Smooth muscle cell (in vitro differentiated cells): ENCODE measurements at regions not wholly inside any gene's neighbourhood (a gene's known extent, or its start where the extent isn't known, plus 50 kb on each side); places are given as distances from the start of the nearest gene placed in this dataset.

Experiments used
- DNase-seq: peaks from one replicate; lab custom pipeline; 2025; ENCODE audit not compliant: unreplicated experiment; lab: John Stamatoyannopoulos, UW
- H2AFZ ChIP-seq: fragments of 200-600 bp; sonication (generic); 2 replicates; pipeline ENCODE4 v1.6.0; 2016; ENCODE audit warnings: antibody characterized with exemption, low read depth, mild to moderate bottlenecking
- H3F3A ChIP-seq: fragments of 200-600 bp; sonication (generic); 2 replicates; pipeline ENCODE4 v1.6.0; 2017; ENCODE audit warnings: antibody characterized with exemption, low read depth
- H3K27ac ChIP-seq: fragments of 200-600 bp; sonication (generic); 2 replicates; pipeline ENCODE4 v1.5.1; 2016; ENCODE audit warnings: low read depth, mild to moderate bottlenecking
- H3K27me3 ChIP-seq: fragments of 200-600 bp; sonication (generic); 2 replicates; pipeline ENCODE4 v1.6.1; 2016; ENCODE audit warnings: low read depth, mild to moderate bottlenecking
- H3K36me3 ChIP-seq: fragments of 200-600 bp; sonication (generic); 2 replicates; pipeline ENCODE4 v1.5.1; 2016; ENCODE audit warnings: low read depth
- H3K4me1 ChIP-seq: fragments of 200-600 bp; sonication (generic); 2 replicates; pipeline ENCODE4 v1.5.1; 2016; ENCODE audit warnings: low read depth
- H3K4me2 ChIP-seq: fragments of 200-600 bp; sonication (generic); 2 replicates; pipeline ENCODE4 v1.6.0; 2016; ENCODE audit warnings: mild to moderate bottlenecking
- H3K4me3 ChIP-seq: fragments of 200-600 bp; sonication (generic); 2 replicates; pipeline ENCODE4 v1.5.1; 2016; ENCODE audit warnings: mild to moderate bottlenecking
- H3K79me2 ChIP-seq: fragments of 200-600 bp; sonication (generic); 2 replicates; pipeline ENCODE4 v1.6.0; 2016; ENCODE audit warnings: low read depth, mild to moderate bottlenecking
- H3K9ac ChIP-seq: fragments of 200-600 bp; sonication (generic); 2 replicates; pipeline ENCODE4 v1.6.0; 2016; ENCODE audit warnings: low read depth
- H3K9me3 ChIP-seq: fragments of 200-600 bp; sonication (generic); replicated peaks from 2 replicates; pipeline ENCODE4 v1.5.1; 2016; ENCODE audit warnings: low read depth
- H4K20me1 ChIP-seq: fragments of 200-600 bp; sonication (generic); 2 replicates; pipeline ENCODE4 v1.6.0; 2016; ENCODE audit warnings: low read depth
- CTCF ChIP-seq: fragments of 200-600 bp; sonication (generic); IDR thresholded peaks from 2 replicates; pipeline ENCODE4 v1.5.1; 2017; ENCODE audit warnings: borderline replicate concordance, mild to moderate bottlenecking, antibody characterized with exemption; ENCODE audit not compliant: insufficient read depth, poor library complexity, severe bottlenecking
- WGBS: methylation state at CpG from one replicate; pipeline ENCODE4 v1.1.7; 2016; ENCODE audit warnings: low lambda C conversion rate; 5-methylcytosine and 5-hydroxymethylcytosine counted together

GRCh38 chr13:79663435-79663834 is 182.5 kb downstream of the NDFIP2 start:
- no peak overlapping the region for H3K4me3 ChIP-seq
- H3F3A ChIP-seq, result peaks cover 3% of the 10 kb centered on the region
- peaks cover 27% of the 10 kb centered on the region for H3K4me1 ChIP-seq
- H3K4me2 ChIP-seq, result peak overlapping the region; percentile 47
- no peak overlapping the region for H3K27ac ChIP-seq
- no peak overlapping the region for H2AFZ ChIP-seq
- no peak for DNase-seq
- H3K9me3 ChIP-seq, result no peaks in the 10 kb centered on the region
- 44% methylated on average over 2 of the region's 2 CpGs for WGBS
- no peaks in the 10 kb centered on the region for H3K79me2 ChIP-seq
- H3K27me3 ChIP-seq, result no peaks in the 10 kb centered on the region
- no peaks in the 10 kb centered on the region for H4K20me1 ChIP-seq
- no peak overlapping the region for H3K9ac ChIP-seq
- H3K36me3 ChIP-seq, result no peaks in the 10 kb centered on the region
- TF ChIP-seq CTCF, result no peak

GRCh38 chr13:79662882-79663281 is 181.9 kb downstream of the NDFIP2 start:
- no peaks in the 10 kb centered on the region for H3K36me3 ChIP-seq
- H3K9ac ChIP-seq, result no peak overlapping the region
- H2AFZ ChIP-seq, result peak overlapping the region; percentile 41
- TF ChIP-seq CTCF, result peak; percentile 7
- H3K4me2 ChIP-seq, result peak overlapping the region; percentile 47
- no peaks in the 10 kb centered on the region for H3K9me3 ChIP-seq
- no peaks in the 10 kb centered on the region for H4K20me1 ChIP-seq
- H3K4me1 ChIP-seq, result peaks cover 29% of the 10 kb centered on the region
- DNase-seq, result no peak
- H3K4me3 ChIP-seq, result no peak overlapping the region
- no peak overlapping the region for H3K27ac ChIP-seq
- peaks cover 5% of the 10 kb centered on the region for H3F3A ChIP-seq
- 36% methylated on average over 3 of the region's 3 CpGs for WGBS
- no peaks in the 10 kb centered on the region for H3K79me2 ChIP-seq
- H3K27me3 ChIP-seq, result no peaks in the 10 kb centered on the region

GRCh38 chr13:79660361-79660760 is 179.4 kb downstream of the NDFIP2 start:
- H3K79me2 ChIP-seq, result no peaks in the 10 kb centered on the region
- H3K4me1 ChIP-seq, result peaks cover 29% of the 10 kb centered on the region
- no peaks in the 10 kb centered on the region for H3K9me3 ChIP-seq
- H3K36me3 ChIP-seq, result no peaks in the 10 kb centered on the region
- no peak overlapping the region for H2AFZ ChIP-seq
- H3F3A ChIP-seq, result peaks cover 8% of the 10 kb centered on the region
- no peaks in the 10 kb centered on the region for H3K27me3 ChIP-seq
- 93% methylated on average over 3 of the region's 3 CpGs for WGBS
- no peak overlapping the region for H3K4me2 ChIP-seq
- H4K20me1 ChIP-seq, result no peaks in the 10 kb centered on the region
- TF ChIP-seq CTCF, result no peak
- DNase-seq, result no peak
- H3K9ac ChIP-seq, result no peak overlapping the region
- H3K27ac ChIP-seq, result no peak overlapping the region
- H3K4me3 ChIP-seq, result no peak overlapping the region

- H3F3A ChIP-seq, result peaks cover 8% of the 10 kb centered on the region
- H3K9me3 ChIP-seq, result no peaks in the 10 kb centered on the region
- WGBS, result 8% methylated on average over 5 of the region's 5 CpGs
- H3K27me3 ChIP-seq, result no peaks in the 10 kb centered on the region
- H3K27ac ChIP-seq, result peak overlapping the region; percentile 52
- H3K79me2 ChIP-seq, result no peaks in the 10 kb centered on the region
- H3K4me2 ChIP-seq, result peak overlapping the region; percentile 56
- H3K4me3 ChIP-seq, result no peak overlapping the region
- DNase-seq, result no peak
- peaks cover 29% of the 10 kb centered on the region for H3K4me1 ChIP-seq
- H4K20me1 ChIP-seq, result no peaks in the 10 kb centered on the region
- H3K9ac ChIP-seq, result no peak overlapping the region
- peak overlapping the region; percentile 82 for H2AFZ ChIP-seq
- no peaks in the 10 kb centered on the region for H3K36me3 ChIP-seq
- no peak for TF ChIP-seq CTCF
Observed at GRCh38 chr13:79659121-79659521, 178.2 kb downstream of the NDFIP2 start.
